HG02642 (cell line): ENCODE measurements at regions not wholly inside any gene's neighbourhood (a gene's known extent, or its start where the extent isn't known, plus 50 kb on each side); places are given as distances from the start of the nearest gene placed in this dataset.
"Not testable (repeated sequence)": the region's sequence is repeated elsewhere in the genome, so short reads cannot be mapped to it uniquely, and the experiment has no call there.

Source experiments
- ATAC-seq: cut with Tn5 transposase; IDR thresholded peaks from one replicate; pipeline ENCODE4 v1.9.1; 2021; ENCODE audit warnings: mild to moderate bottlenecking; ENCODE audit not compliant: unreplicated experiment, poor library complexity

DNA sequence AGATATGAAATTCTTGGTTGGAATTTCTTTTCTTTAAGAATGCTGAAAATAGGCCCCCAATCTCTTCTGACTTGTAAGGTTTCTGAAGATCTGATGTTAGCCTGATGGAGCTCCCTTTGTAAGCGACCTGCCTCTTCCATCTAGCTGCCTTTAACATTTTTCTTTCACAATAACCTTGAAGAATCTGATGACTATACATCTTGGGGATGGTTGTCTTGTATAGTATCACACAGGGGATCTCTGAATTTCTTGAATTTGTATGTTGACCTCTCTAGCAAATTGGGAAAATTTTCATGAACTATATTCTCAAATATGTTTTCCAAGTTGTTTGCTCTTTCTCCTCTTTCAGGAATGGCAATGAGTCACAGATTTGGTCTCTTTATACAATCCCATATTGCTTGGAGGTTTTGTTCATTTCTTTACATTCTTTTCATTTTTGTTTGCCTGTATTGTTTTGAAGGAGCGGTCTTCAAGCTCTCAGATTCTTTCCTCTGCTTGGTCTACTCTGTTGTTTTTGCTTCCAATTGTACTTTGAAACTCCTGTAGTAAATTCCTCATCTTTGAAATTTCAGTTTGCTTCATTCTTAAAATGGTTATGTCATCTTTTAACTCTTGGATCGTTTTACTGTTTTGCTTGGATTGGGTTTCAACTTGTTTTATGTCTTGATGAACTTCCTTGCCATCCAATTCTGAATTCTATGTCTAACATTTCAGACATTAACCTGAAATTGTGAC is 245.2 kb upstream of the TARS1 start:
- no peak for ATAC-seq

DNA sequence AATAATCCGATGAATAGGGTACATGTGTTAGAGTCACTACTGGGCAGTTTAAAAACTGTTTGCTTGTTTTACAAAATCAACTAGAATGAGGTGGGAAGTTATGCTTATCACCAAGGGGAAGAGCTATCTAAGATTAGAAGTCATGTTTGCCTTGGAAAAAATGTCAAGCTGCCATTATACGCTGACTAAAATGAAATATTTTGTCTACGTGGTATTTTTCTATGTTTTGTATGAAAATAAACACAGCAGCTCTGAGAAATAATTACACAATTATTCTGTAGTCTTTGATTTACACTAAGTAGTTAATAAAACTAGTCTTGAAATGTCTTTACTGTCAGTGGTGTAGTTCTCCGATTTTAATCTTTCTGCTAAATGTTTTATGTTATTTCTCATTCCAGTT is 241.9 kb upstream of the TARS1 start:
- ATAC-seq: no peak

DNA sequence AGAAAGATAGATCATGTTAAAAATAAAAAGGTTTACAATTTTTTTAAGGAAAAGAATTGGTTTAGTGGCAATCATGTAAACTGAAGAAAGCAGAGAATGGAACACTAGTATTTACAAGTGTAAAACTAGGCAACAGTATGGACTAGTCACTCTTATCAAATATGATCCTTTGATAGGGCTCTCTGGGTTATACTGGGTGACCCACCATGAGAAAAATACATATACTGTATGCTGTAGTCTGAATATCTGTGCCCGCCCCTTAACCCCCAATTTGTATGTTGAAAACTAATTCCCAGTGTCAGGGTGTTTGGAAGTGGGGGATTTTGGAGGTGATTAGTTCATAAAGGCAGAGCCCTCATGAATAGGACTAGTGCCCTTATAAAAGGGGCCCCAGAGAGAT is 236.8 kb upstream of the TARS1 start:
- ATAC-seq: no peak

DNA sequence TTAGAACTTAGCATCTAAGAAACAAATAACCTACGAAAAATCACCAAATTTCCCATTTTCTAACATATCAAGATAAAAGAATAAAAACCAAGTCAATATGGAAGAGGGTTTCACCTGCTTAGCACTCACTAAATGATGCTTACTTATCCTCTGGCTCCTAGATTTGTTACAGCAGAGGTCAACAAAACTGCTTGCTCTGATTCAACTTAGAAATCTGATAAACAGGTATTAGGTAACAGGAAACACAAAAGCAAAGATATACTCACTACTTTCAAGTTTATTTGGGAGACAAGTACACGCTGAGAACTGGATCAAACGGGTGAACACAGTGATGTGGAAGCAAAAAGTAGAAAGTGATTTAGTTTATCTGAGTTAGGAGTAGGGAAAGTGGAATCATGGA is 235.7 kb upstream of the TARS1 start:
- ATAC-seq: no peak

- ATAC-seq: no peak
Measured at GRCh38 chr5:33205727-33206410, 234.9 kb upstream of the TARS1 start.

DNA sequence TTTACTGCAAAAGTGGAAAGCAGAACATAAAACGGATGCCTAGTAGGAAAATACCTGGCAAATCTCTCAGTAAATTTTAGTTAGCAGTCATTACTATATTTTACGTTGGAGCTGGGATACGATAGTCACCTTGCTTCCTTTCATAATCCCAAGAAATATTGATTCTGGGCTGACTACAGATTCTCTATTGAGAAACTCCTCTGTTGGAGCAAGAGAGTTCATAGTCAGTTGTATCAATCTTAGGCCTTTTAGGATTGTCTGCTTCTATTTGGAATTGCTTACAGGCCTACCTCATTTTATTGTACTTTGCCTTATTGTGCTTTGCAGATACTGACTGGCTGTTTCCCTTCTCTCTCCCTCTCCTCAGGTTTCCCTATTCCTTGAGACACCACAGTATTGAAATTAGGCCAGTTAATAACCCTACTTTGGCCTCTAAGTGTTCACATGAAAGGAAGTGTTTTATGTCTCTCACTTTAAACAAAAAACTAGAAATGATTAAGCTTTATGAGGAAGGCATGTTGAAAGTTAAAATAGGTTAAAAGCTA is 233.7 kb upstream of the TARS1 start:
- no peak for ATAC-seq

DNA sequence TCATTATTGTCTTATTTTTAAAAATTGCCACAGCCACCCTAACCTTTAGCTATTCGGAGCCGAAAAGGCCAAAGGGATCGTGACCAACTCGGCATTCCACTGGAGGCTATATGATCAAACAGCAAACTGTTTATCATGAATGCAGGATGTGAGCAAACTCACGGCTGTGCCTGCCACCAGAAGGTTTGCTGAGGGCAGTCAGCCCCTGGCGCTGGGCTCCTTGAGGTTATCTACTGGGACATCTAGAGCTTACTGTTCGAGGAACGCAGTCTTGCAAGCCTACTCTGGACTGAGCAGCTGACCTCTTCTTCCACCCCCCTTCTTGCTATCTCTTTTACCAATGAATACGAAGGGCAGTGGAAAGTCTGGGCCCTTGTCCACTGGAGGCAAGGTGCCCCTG is 231.5 kb upstream of the TARS1 start:
- no peak for ATAC-seq

- not testable (repeated sequence) for ATAC-seq
Measured at GRCh38 chr5:33210221-33210620, 230.5 kb upstream of the TARS1 start.

DNA sequence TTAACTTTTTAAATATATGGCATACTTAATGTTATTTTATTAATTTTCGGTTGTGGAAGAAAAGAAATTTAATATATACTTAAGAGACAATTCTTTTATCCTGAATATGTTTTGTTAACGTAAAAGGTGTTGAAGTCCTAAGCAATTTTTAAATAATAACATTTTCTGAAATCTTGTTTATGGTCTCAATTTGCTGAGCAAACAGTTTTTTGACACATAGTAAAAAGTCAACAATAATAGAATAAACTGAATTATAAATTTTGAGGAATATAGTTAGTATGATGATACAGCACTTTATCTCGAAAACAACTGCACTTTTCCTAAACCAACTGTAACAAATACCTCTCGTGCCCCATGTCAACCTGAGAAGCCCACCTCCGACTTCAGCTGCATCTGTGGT is 229.8 kb upstream of the TARS1 start:
- no peak for ATAC-seq

GRCh38 chr5:33212439-33212838 is 228.3 kb upstream of the TARS1 start:
- ATAC-seq: no peak

GRCh38 chr5:33212900-33213299 is 227.9 kb upstream of the TARS1 start:
- ATAC-seq: no peak

DNA sequence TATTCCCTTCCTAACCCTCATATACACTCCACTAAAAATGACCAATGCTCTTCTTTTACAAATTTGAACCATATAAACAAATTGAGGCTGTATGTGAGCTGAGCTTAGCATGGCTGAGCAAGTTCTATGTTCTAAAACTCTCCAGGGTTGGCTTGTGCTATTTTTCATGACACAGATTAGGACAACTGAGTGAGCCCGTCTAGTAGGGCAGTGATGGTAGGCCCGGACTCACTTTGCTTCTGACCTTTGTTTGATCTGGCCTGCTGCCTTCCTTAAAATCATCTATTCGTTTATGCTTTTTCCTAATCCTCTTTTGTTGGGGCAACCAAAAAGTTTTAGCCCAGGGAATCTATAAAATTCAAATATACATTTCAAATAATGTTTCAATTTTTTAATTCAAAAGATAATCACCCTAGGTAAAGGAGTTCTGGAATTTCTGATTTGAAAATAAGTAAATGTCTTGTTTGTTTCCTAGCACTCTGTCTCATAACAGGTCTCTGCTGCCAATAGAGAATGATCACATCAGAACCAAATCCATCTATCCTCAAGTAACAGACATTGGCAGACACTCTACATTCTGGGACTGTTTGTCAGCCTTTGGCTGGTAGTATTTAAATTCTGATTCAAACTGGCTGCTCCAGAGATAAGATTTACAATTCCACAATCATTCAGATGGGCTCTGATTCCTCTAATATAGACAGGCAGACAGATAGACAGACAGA is 217.0 kb upstream of the TARS1 start:
- ATAC-seq: no peak

DNA sequence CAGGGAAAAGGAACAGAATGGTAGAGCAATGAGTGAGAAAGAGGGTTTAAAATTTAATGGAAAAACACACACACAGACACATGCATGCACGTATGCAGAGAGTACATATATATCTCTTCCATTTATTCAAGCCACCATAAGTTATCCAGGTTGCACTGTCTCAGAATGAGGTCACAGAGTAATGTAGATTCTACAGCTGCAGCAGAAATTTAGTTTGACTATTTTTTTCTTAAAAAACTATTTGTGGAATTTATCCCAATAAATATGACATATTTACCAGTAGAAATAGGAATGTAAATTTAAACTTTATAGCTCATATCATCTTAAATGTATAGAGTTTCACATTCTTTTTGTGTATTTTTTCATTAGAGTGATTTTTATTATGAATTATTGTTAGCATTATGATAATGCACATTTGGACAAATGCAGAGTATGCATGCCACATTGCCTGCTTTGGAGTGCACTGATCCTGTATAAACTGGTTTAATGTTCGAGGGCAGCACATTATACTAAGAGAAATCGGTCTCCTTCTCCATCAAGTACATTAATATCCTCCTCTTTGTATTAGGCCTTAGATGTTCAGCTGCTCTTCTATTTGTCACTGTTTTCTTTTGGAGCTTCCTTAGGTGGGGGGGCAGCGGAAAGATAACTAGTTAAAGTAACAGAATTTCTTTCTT is 216.3 kb upstream of the TARS1 start:
- ATAC-seq: no peak

GRCh38 chr5:33227247-33227646 is 213.5 kb upstream of the TARS1 start:
- ATAC-seq: no peak

DNA sequence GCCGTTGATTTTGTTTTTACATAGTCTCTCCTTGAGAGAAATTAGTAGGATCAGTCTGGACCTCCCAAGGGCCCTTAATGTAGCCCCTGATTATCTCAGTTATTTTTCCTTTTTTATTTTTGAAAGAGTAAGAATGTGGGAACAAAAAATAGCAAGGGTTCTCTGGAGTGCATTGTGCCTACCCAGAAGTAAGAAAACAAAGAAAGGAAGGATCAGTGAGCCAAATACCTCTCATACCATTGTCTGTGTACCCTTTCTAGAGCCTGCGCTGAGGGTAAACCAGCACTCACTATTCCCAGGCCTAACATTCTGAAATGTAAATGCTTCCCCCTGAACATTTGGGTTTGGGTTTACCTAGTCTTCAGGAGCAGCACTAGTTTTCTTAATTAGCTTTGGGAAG is 213.0 kb upstream of the TARS1 start:
- ATAC-seq: no peak

DNA sequence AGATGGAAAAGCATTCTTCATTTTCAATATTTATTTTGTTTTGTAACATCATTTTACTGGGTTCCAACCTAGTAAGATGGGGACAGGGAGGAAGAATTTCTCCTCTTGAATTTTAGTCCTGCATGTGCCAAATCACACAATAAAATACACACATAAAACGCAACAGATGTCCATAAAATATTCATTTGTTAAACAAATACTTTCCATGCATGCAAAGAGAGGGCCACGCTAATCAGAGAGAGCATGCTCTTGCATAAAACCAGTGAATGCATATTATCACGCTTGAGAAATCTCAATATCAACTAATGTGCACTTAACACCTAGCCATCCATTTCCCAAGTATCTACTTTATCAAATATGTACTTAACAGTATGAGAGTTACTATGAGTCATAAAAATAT is 212.6 kb upstream of the TARS1 start:
- ATAC-seq: no peak

DNA sequence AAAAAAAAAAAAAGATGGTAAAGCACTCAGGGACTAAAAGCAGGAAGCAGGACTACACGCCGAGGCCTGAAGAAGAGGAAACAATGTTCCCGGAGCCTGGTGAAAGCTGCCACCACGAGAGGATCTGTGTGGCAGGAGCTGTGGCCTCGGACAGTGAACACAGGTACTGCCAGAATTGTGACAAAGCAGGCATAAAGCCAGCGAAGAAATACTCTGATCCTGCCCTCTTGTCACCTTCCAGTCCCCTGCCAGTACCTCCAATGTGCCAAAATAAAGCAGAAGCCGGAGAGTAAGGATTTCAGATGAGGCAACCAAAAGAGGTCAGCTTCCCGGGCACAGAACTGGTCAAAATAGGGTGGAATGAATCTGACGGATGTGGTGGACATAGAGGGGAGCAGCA is 211.5 kb upstream of the TARS1 start:
- no peak for ATAC-seq

DNA sequence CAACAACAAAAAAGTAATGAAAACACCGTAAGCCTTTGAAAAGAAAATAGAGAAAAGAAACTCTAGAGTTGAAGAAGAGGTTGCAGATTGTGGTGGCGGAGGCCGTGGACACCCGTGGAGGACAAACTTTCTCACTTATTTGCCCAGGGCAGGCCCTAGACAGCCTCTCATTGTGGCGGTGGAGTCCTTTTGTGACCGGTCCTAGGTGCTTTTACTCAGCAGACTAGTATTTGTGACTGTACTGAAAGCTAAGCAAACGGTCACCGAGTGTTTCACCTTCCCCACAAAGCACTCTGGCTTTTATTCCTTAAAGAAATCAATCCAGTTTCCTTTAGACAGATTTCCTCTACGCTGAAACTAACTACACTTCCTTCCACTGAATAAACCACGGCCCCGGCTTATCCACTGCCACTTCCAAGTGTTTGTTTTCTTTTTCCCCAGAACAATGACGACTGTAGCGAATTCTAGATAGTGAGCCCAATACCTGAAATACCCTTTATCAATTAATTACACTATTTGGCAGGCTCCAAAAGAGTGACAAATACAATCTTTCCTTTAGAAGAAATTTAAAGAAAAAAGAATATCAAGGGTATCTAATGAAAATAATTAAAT is 210.2 kb upstream of the TARS1 start:
- ATAC-seq: no peak

GRCh38 chr5:33231214-33231710 is 209.5 kb upstream of the TARS1 start:
- ATAC-seq: no peak

DNA sequence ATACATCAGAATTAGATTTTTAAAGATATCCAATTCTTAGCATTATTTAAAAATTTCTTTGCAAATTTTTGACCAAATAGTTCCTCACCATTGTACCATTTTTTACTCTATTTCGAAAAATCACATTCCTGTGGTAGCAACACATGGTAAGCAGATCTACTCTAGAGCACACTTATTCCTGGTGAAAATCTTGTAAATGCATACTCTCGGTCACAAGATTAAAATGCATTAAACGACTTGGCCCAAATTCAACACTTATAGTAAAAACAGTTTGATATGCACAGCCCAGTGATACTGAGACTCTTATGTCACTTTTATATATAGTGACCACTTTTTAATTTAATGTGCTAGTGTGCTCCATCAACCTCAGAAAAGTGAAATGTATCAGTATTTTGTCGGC is 208.8 kb upstream of the TARS1 start:
- no peak for ATAC-seq
